H1 (cell line): ENCODE measurements at regions not wholly inside any gene's neighbourhood (a gene's known extent, or its start where the extent isn't known, plus 50 kb on each side); places are given as distances from the start of the nearest gene placed in this dataset.
"Not testable (repeated sequence)": the region's sequence is repeated elsewhere in the genome, so short reads cannot be mapped to it uniquely, and the experiment has no call there.

Experiments used
- CTCF ChIA-PET: fragments of 300-600 bp; sonication (Branson Sonifier 250); formaldehyde crosslinking; loops from one replicate; lab custom pipeline; 2021; ENCODE audit not compliant: partially characterized antibody; lab: Charles Lee
- POLR2A ChIA-PET: fragments of 300-600 bp; sonication (Branson Sonifier 250); formaldehyde crosslinking; loops from one replicate; lab custom pipeline; 2021; ENCODE audit warnings: inconsistent platforms; ENCODE audit not compliant: partially characterized antibody; lab: Charles Lee
- DNase-seq, 2 experiments: peaks; one replicate each; pipeline versions ENCODE4 v3.0.0 to v3.0.0-alpha.2; 2010 to 2022; ENCODE audit warnings: low spot score in 2 of 2, low read depth in 1 of 2, mixed read lengths in 1 of 2
- FAIRE-seq: peaks from 2 replicates; lab custom pipeline; 2011; peaks lifted over from hg19 to GRCh38; lab: Jason Lieb, UNC
- H2AFZ ChIP-seq: 2 replicates; pipeline ENCODE4 v1.8.1; 2012; ENCODE audit warnings: low read length, inconsistent platforms
- H2AK5ac ChIP-seq: 2 replicates; pipeline ENCODE4 v1.6.1; 2013; ENCODE audit warnings: low read depth, low read length
- H2BK120ac ChIP-seq: replicated peaks from 2 replicates; pipeline ENCODE3; 2013; ENCODE audit warnings: low read depth, low read length, inconsistent platforms
- H2BK12ac ChIP-seq: 2 replicates; pipeline ENCODE4 v1.6.1; 2013; ENCODE audit warnings: low read depth, low read length
- H2BK15ac ChIP-seq: 2 replicates; pipeline ENCODE4 v1.6.1; 2013; ENCODE audit warnings: low read length
- H2BK20ac ChIP-seq: 2 replicates; pipeline ENCODE4 v1.6.1; 2013; ENCODE audit warnings: low read length
- H2BK5ac ChIP-seq: 2 replicates; pipeline ENCODE4 v1.6.1; 2013; ENCODE audit warnings: low read depth, low read length
- H3K14ac ChIP-seq: 2 replicates; pipeline ENCODE4 v1.6.1; 2013; ENCODE audit warnings: inconsistent platforms; ENCODE audit not compliant: insufficient read length
- H3K18ac ChIP-seq: 2 replicates; pipeline ENCODE4 v1.6.1; 2013; ENCODE audit warnings: low read length; ENCODE audit errors: extremely low read depth
- H3K23ac ChIP-seq: 2 replicates; pipeline ENCODE4 v1.6.1; 2013; ENCODE audit warnings: inconsistent platforms; ENCODE audit not compliant: insufficient read length
- H3K23me2 ChIP-seq: 2 replicates; pipeline ENCODE4 v1.6.1; 2013; ENCODE audit warnings: low read depth, low read length
- H3K27ac ChIP-seq: 2 replicates; pipeline ENCODE4 v1.6.1; 2011; ENCODE audit warnings: low read depth, low read length, inconsistent platforms
- H3K27me3 ChIP-seq, 4 experiments: replicated peaks in 1 of 4; 1 replicate in 1 of 4; 2 replicates in 3 of 4; pipeline versions ENCODE4 v1.6.1 to v1.8.1; 2011 to 2013; ENCODE audit warnings: low read length in 3 of 4, mild to moderate bottlenecking in 3 of 4, inconsistent platforms in 2 of 4, mixed read lengths in 2 of 4, moderate library complexity in 1 of 4; ENCODE audit not compliant: control insufficient read depth in 3 of 4, insufficient read depth in 3 of 4; ENCODE audit errors: extremely low read depth in 1 of 4
- H3K36me3 ChIP-seq, 4 experiments: 2 replicates each; pipeline versions ENCODE4 v1.6.1 to v1.8.1; 2011 to 2013; ENCODE audit warnings: mild to moderate bottlenecking in 4 of 4, low read length in 3 of 4, moderate library complexity in 2 of 4, control low read depth in 1 of 4, inconsistent platforms in 1 of 4; ENCODE audit not compliant: insufficient read depth in 4 of 4, control insufficient read depth in 2 of 4
- H3K4ac ChIP-seq: replicated peaks from 2 replicates; pipeline ENCODE3; 2013; ENCODE audit warnings: low read length, low read depth, mixed read lengths, inconsistent platforms; ENCODE audit not compliant: insufficient read length
- H3K4me1 ChIP-seq, 4 experiments: replicated peaks in 1 of 4; 1 replicate in 1 of 4; 2 replicates in 3 of 4; pipeline versions ENCODE4 v1.6.1 to v1.8.1; 2011 to 2013; ENCODE audit warnings: low read length in 3 of 4, inconsistent platforms in 2 of 4, mixed read lengths in 1 of 4; ENCODE audit not compliant: insufficient read depth in 4 of 4, control insufficient read depth in 3 of 4
- H3K4me2 ChIP-seq, 2 experiments: 2 replicates each; pipeline versions ENCODE4 v1.6.1 to v1.8.1; 2011 to 2013; ENCODE audit warnings: low read depth in 2 of 2, low read length in 2 of 2, control low read depth in 1 of 2, inconsistent platforms in 1 of 2, mild to moderate bottlenecking in 1 of 2; ENCODE audit not compliant: insufficient read depth in 1 of 2
- H3K4me3 ChIP-seq, 4 experiments: fragments of 200-600, 300-600 bp in 1 of 4; sonication (generic), shearing (Covaris generic), sonication (Bioruptor Twin) in 1 of 4; 2 replicates each; pipeline versions ENCODE4 v1.5.1 to v1.8.1; 2011 to 2016; ENCODE audit warnings: low read length in 4 of 4, low read depth in 3 of 4, control low read depth in 2 of 4, inconsistent platforms in 2 of 4, mild to moderate bottlenecking in 2 of 4, mixed read lengths in 1 of 4, moderate library complexity in 1 of 4; ENCODE audit not compliant: insufficient read depth in 2 of 4; ENCODE audit errors: extremely low read depth in 1 of 4
- H3K56ac ChIP-seq: replicated peaks from 2 replicates; pipeline ENCODE3; 2013; ENCODE audit warnings: low read depth, mild to moderate bottlenecking, mixed read lengths, low read length, inconsistent platforms; ENCODE audit not compliant: insufficient read length
- H3K79me1 ChIP-seq: 2 replicates; pipeline ENCODE4 v1.6.1; 2013; ENCODE audit warnings: low read depth, low read length, control low read depth
- H3K79me2 ChIP-seq, 2 experiments: 2 replicates each; pipeline versions ENCODE4 v1.6.1 to v1.8.1; 2012 to 2013; ENCODE audit warnings: low read length in 2 of 2, mild to moderate bottlenecking in 2 of 2, inconsistent platforms in 1 of 2; ENCODE audit not compliant: insufficient read depth in 2 of 2, control insufficient read depth in 1 of 2
- H3K9ac ChIP-seq, 4 experiments: replicated peaks in 1 of 4; 1 replicate in 1 of 4; 2 replicates in 3 of 4; pipeline versions ENCODE4 v1.6.1 to v1.8.1; 2011 to 2013; ENCODE audit warnings: low read depth in 3 of 4, low read length in 3 of 4, control low read depth in 2 of 4, mild to moderate bottlenecking in 2 of 4, moderate library complexity in 2 of 4, inconsistent platforms in 1 of 4; ENCODE audit errors: extremely low read depth in 1 of 4
- H3K9me3 ChIP-seq, 2 experiments: 2 replicates each; pipeline versions ENCODE4 v1.6.1 to v1.8.1; 2012 to 2013; ENCODE audit warnings: mild to moderate bottlenecking in 2 of 2, moderate library complexity in 2 of 2, control low read depth in 1 of 2, inconsistent platforms in 1 of 2, low read depth in 1 of 2, low read length in 1 of 2, mixed read lengths in 1 of 2; ENCODE audit not compliant: insufficient read depth in 2 of 2
- H4K20me1 ChIP-seq, 2 experiments: replicated peaks in 1 of 2; 2 replicates each; pipeline versions ENCODE3 to v1.8.1; 2011 to 2013; ENCODE audit warnings: inconsistent platforms in 2 of 2, low read length in 2 of 2, mild to moderate bottlenecking in 1 of 2; ENCODE audit not compliant: insufficient read depth in 2 of 2, control insufficient read depth in 1 of 2
- H4K5ac ChIP-seq: 2 replicates; pipeline ENCODE4 v1.6.1; 2013; ENCODE audit warnings: low read length, low read depth, mixed read lengths, inconsistent platforms; ENCODE audit not compliant: insufficient read length
- H4K8ac ChIP-seq: 2 replicates; pipeline ENCODE4 v1.8.0; 2013; ENCODE audit warnings: mild to moderate bottlenecking, moderate library complexity, low read length, inconsistent platforms; ENCODE audit not compliant: insufficient read depth; ENCODE audit errors: extremely low read depth
- H4K91ac ChIP-seq: replicated peaks from 2 replicates; pipeline ENCODE3; 2013; ENCODE audit warnings: low read length, mixed read lengths, inconsistent platforms; ENCODE audit not compliant: insufficient read length
- WGBS, 2 experiments: shearing (Covaris generic) in 1 of 2; methylation state at CpG; one replicate each; pipeline versions ENCODE4 v1.1.6 to v1.1.7; 2013 to 2015; ENCODE audit warnings: low lambda C conversion rate in 2 of 2, mixed read lengths in 2 of 2, inconsistent platforms in 1 of 2, low coverage in 1 of 2, missing lambda C conversion rate in 1 of 2; ENCODE audit not compliant: insufficient replicate concordance in 2 of 2, insufficient coverage in 1 of 2, insufficient read length in 1 of 2; ENCODE audit errors: extremely low coverage in 1 of 2, missing lambda C conversion rate in 1 of 2; 5-methylcytosine and 5-hydroxymethylcytosine counted together

GRCh38 chr9:42757251-42757650, 573.8 kb downstream of the SPATA31A6 start:
- peaks cover 0 to 14% of the 10 kb centered on the region in 2 experiments; a peak in 1 of 4 replicates for H3K9me3 ChIP-seq
- H3K4ac ChIP-seq, H3K27me3 ChIP-seq, FAIRE-seq, H3K27ac ChIP-seq, H3K56ac ChIP-seq, H3K18ac ChIP-seq, H4K5ac ChIP-seq, H3K23ac ChIP-seq, H3K79me1 ChIP-seq, CTCF ChIA-PET, H4K91ac ChIP-seq, H3K4me1 ChIP-seq, H2BK20ac ChIP-seq, H3K79me2 ChIP-seq, H2AFZ ChIP-seq, H3K9ac ChIP-seq, H2BK15ac ChIP-seq, H2AK5ac ChIP-seq, H2BK12ac ChIP-seq, H4K8ac ChIP-seq, H2BK120ac ChIP-seq, H4K20me1 ChIP-seq, H3K14ac ChIP-seq, H3K23me2 ChIP-seq, DNase-seq, H3K4me2 ChIP-seq, H2BK5ac ChIP-seq, H3K4me3 ChIP-seq, H3K36me3 ChIP-seq, POLR2A ChIA-PET: not testable (repeated sequence)
- WGBS, 2 experiments: 78% methylated on average over 2 of the region's 2 CpGs; no CpG with 5 or more reads in 1 of the 2 experiments
